ENCODE measurements at regions not wholly inside any gene's neighbourhood (a gene's known extent, or its start where the extent isn't known, plus 50 kb on each side); places are given as distances from the start of the nearest gene placed in this dataset.

DNA sequence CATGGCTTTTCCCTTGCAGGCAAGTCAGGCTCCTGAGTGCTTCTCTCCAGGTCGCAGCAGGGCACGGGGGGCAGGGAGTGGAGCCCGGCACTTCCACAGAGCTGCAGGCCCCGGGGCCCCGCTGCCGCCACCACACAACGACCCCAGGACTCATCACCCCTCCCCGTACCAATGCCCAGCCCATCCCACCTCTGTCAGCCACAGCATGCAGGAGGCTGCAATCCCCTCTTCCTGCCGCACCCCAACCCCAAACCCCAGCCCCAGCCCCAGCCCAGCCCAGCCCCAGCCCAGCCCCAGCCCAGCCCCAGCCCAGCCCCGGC is 288.0 kb downstream of the NDUFA10 start:
- TF ChIP-seq, protein P1, sequence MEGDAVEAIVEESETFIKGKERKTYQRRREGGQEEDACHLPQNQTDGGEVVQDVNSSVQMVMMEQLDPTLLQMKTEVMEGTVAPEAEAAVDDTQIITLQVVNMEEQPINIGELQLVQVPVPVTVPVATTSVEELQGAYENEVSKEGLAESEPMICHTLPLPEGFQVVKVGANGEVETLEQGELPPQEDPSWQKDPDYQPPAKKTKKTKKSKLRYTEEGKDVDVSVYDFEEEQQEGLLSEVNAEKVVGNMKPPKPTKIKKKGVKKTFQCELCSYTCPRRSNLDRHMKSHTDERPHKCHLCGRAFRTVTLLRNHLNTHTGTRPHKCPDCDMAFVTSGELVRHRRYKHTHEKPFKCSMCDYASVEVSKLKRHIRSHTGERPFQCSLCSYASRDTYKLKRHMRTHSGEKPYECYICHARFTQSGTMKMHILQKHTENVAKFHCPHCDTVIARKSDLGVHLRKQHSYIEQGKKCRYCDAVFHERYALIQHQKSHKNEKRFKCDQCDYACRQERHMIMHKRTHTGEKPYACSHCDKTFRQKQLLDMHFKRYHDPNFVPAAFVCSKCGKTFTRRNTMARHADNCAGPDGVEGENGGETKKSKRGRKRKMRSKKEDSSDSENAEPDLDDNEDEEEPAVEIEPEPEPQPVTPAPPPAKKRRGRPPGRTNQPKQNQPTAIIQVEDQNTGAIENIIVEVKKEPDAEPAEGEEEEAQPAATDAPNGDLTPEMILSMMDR (IDR thresholded peaks at IDR 0.05; ENCODE audit: insufficient read depth, low read length), result no peak
- TF ChIP-seq GABPA (IDR thresholded peaks at IDR 0.05; ENCODE audit: low read depth) (no peak), POLR2AphosphoS5 (IDR thresholded peaks at IDR 0.05; ENCODE audit: low read depth) (no peak)
- TF ChIP-seq, protein P2, sequence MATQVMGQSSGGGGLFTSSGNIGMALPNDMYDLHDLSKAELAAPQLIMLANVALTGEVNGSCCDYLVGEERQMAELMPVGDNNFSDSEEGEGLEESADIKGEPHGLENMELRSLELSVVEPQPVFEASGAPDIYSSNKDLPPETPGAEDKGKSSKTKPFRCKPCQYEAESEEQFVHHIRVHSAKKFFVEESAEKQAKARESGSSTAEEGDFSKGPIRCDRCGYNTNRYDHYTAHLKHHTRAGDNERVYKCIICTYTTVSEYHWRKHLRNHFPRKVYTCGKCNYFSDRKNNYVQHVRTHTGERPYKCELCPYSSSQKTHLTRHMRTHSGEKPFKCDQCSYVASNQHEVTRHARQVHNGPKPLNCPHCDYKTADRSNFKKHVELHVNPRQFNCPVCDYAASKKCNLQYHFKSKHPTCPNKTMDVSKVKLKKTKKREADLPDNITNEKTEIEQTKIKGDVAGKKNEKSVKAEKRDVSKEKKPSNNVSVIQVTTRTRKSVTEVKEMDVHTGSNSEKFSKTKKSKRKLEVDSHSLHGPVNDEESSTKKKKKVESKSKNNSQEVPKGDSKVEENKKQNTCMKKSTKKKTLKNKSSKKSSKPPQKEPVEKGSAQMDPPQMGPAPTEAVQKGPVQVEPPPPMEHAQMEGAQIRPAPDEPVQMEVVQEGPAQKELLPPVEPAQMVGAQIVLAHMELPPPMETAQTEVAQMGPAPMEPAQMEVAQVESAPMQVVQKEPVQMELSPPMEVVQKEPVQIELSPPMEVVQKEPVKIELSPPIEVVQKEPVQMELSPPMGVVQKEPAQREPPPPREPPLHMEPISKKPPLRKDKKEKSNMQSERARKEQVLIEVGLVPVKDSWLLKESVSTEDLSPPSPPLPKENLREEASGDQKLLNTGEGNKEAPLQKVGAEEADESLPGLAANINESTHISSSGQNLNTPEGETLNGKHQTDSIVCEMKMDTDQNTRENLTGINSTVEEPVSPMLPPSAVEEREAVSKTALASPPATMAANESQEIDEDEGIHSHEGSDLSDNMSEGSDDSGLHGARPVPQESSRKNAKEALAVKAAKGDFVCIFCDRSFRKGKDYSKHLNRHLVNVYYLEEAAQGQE (IDR thresholded peaks at IDR 0.05; ENCODE audit: insufficient replicate concordance, low read depth), result no peak
